HPDE6-E6E7 (cell line): ENCODE measurements at regions not wholly inside any gene's neighbourhood (a gene's known extent, or its start where the extent isn't known, plus 50 kb on each side); places are given as distances from the start of the nearest gene placed in this dataset.
"Not testable (repeated sequence)": the region's sequence is repeated elsewhere in the genome, so short reads cannot be mapped to it uniquely, and the experiment has no call there.

Source experiments
- DNase-seq: peaks from one replicate; pipeline ENCODE4 v3.0.0; 2011; ENCODE audit warnings: missing footprints; ENCODE audit errors: extremely low spot score

DNA sequence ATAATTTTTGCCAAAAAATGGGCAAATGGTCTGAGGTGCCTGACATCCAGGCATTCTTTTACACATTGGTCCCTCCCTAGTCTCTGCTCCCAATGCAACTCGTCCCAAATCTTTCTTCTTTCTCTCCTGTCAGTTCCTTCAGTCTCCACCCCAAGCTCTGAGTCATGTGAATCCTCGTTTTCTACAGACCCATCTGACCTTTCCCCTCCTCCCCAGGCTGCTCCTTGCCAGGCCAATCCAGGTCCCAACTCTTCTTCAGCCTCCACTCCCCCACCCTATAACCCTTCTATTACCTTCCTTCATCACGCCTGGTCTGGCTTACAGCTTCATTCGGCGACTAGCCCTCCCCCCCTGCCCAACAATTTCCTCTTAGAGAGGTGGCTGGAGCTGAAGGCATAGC, 55.3 kb downstream of the BBS10 start:
- DNase-seq: not testable (repeated sequence)

DNA sequence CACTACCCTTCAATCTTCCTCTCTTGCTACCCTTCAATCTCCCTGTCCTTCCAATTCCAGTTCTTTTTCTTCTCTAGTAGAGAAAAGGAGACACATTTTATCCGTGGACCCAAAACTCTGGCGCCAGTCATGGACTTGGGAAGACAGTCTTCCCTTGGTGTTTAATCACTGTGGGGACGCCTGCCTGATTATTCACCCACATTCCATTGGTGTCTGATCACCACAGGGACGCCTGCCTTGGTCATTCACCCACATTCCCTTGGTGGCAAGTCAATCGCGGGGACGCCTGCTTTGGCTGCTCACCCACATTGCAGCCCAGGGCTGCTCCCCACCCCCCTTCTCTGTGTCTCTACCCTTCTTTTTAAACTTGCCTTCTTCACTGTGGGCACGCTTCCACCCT, 55.9 kb downstream of the BBS10 start:
- DNase-seq: not testable (repeated sequence)

DNA sequence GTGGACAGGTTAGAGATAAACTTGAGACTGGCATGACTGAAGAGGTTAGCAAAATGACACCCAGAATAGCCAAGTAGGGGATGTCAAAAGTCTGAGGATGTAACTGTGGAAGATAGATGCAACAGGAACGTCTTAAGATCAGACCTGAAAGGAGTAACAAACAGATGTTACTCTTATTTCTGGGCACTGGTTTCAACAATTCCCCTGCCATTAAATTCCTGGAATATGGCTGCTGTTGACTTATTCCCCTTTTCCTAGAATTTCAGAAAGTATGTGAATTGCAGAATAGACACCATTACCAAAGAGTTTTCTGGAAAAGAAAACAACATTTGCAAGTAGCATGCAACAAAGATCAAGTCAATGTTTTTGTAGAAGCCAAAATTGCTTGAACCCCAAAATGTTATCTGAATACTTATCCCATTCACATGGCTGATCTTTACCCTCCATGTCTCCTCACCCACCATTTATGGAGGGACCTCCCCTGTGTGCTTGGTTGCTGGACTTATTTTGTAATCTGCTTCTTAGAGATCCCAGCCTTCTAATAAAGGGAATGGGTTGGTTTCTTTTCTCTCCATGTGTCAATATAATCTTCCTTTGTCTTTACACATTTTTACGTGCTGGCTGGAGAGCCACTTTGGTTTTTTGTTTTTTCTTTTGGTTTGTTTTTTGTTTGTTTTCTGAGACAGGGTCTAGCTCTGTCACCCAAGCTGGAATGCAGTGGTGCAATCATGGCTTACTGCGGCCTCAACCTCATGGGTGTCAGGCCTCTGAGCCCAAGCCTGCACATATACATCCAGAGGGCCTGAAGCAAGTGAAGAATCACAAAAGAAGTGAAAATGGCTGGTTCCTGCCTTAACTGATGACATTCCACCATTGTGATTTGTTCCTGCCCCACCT, 57.0 kb downstream of the BBS10 start:
- DNase-seq: no peak

- DNase-seq: no peak
Observed at GRCh38 chr12:76288218-76288617, 60.0 kb downstream of the BBS10 start.

- DNase-seq: no peak
Observed at GRCh38 chr12:76284816-76285750, 63.1 kb downstream of the BBS10 start.

- DNase-seq: no peak
Observed at GRCh38 chr12:76282744-76283143, 65.5 kb downstream of the BBS10 start.

DNA sequence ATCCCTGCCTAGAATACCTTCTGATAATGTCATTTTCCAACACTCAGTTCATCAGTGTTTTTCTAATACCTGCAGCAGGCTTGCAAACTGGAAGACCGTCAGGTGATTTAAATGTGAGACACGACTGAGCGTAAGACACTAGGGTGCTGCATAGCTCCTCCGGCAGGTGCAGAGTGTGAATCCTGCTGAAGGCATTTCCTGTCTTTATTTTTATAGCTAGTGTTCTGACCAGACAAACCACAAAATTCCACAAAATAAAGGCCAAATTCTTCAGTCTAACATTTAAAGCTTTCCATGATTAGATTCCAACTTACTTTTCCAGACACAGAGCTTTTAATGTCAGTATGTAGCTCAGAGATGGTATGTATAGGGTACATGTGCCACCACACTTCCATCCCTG, 70.7 kb downstream of the BBS10 start:
- DNase-seq: no peak

- no peak for DNase-seq
Observed at GRCh38 chr12:76276499-76277151, 71.6 kb downstream of the BBS10 start.

DNA sequence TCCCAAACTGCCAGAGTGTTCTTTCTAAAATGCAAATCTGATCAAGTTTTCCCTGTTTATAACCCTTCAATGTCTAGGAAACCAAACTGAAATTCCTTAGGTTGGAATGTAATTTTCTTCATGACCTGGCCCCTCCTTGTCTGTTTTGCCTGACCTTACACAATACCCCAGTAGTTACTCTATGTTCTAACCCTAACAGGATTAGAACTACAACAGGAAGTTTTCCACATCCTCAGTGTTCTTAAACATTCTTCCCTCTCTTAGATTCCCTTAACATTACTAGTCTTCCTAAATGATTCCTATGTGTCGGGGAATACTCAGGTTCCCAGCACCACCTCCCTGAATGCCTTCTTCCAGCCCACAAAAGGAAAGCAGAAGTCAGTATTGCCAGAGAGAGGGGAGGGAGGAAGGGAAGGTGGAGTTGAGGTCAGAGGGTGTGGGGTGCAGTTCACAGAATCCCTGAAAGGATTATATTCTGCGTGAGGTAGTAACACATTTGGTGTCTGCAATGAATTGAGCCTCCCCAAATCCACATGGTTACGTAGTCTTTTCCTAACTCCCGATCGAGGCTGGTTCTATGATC, 72.6 kb downstream of the BBS10 start:
- no peak for DNase-seq

- no peak for DNase-seq
Observed at GRCh38 chr12:76274420-76275083, 73.7 kb downstream of the BBS10 start.

DNA sequence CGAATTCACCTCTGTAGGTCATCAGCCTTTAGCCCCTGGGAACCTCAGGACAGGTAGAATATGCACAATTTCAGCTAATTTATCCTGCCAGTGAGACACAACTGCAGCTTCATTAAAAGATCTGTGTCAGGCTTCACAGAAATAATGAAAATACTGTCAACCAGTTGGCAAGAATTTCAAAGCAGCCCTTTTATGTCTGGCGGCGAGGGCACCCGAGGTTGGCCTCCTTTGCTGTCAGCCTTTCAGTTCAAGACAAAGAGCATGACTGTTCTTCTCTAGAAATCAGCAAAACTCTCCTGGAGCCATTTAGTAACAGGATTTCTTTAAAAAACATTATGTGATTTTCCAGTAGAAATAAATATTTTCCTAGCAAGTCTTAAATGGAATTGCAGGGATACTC, 75.9 kb downstream of the BBS10 start:
- DNase-seq: no peak

- no peak for DNase-seq
Observed at GRCh38 chr12:76270657-76271358, 77.4 kb downstream of the BBS10 start.

GRCh38 chr12:76268267-76268666, 79.9 kb downstream of the BBS10 start:
- no peak for DNase-seq

DNA sequence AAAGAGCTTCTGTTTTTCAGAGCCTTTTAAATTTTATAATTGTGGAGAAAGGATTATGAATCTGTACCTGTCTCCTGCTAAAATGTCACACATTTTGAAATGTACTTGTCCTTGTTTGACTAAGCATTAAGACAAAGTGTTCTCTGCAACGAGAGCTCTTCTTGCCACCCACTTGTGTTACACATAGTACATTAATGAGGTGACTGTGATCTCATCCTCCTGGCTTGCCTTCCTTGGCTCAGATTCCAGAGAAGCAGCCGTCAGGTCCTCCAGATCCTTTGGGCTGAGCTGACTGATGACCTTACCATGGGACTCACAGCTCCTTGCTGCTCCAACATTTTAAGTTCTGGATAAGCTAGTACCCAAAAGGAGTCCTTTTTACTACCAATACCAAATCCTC, 81.4 kb downstream of the BBS10 start:
- no peak for DNase-seq

- DNase-seq: no peak
Observed at GRCh38 chr12:76265424-76266180, 82.6 kb downstream of the BBS10 start.

DNA sequence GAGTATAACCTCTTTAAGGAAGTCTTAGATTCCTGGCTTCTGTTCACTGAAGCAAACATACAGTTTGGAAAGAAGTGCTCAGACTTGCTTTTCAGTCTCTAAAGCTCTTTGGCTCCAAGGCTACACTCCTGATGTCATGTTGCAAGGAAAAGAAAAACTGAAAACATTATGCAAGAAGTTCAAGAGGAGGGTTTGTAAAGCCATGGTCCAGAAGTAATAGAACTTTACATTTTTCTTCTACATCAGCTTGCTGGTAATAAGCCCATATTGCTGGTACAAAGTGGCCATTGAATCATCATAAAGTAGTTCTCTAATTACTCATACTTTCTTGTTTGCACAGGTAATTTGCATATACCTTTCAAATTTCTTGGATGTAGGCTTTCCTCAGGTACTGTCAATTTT, 83.6 kb downstream of the BBS10 start:
- DNase-seq: peak; percentile 29

GRCh38 chr12:76263696-76264095, 84.5 kb downstream of the BBS10 start:
- no peak for DNase-seq

DNA sequence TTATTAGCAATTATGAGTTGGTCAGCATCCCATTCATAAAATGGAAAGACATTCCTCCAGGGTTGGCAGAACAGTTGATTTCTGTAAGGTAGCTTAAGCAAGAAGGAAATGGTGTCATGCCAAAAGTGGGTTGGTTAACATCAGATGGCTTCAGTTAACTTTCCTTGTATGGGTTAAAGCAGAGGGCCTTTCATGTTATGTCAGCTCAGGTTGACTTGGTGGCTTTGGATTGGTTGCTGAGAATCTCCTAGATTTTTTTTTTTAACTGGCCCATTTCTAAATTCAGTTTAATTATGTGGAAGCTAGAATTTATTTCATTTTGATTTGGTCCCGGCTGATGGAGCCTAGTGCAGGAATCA, 87.8 kb downstream of the BBS10 start:
- DNase-seq: no peak

- DNase-seq: peak; percentile 65
Observed at GRCh38 chr12:76259660-76260389, 88.4 kb downstream of the BBS10 start.
